Chondrocyte (in vitro differentiated cells): ENCODE measurements at regions not wholly inside any gene's neighbourhood (a gene's known extent, or its start where the extent isn't known, plus 50 kb on each side); places are given as distances from the start of the nearest gene placed in this dataset.

Experiments used
- DNase-seq: peaks from one replicate; pipeline ENCODE4 v3.0.0; 2021; ENCODE audit warnings: mixed read lengths, low spot score
- H3K27ac Mint-ChIP-seq: one replicate; pipeline ENCODE4 v1.8.0; 2021; ENCODE audit warnings: mild to moderate bottlenecking, moderate library complexity, mixed read lengths; ENCODE audit not compliant: unreplicated experiment
- H3K27me3 Mint-ChIP-seq: 2 replicates; pipeline ENCODE4 v1.8.0; 2021; ENCODE audit warnings: low read depth, mixed read lengths
- H3K36me3 Mint-ChIP-seq: 2 replicates; pipeline ENCODE4 v1.8.0; 2021; ENCODE audit warnings: low read depth, mixed read lengths
- H3K4me1 Mint-ChIP-seq: 2 replicates; pipeline ENCODE4 v1.8.0; 2021; ENCODE audit warnings: low read depth, mild to moderate bottlenecking, mixed read lengths
- H3K4me3 Mint-ChIP-seq: one replicate; pipeline ENCODE4 v1.8.0; 2021; ENCODE audit warnings: mild to moderate bottlenecking, moderate library complexity, mixed read lengths; ENCODE audit not compliant: unreplicated experiment
- H3K9me3 Mint-ChIP-seq: 2 replicates; pipeline ENCODE4 v1.8.0; 2021; ENCODE audit warnings: low read depth, mixed read lengths
- CTCF ChIP-seq: fragments of 200-600 bp; sonication (generic); IDR thresholded peaks from 2 replicates; pipeline ENCODE4 v1.5.0; 2021; ENCODE audit warnings: antibody characterized with exemption, mild to moderate bottlenecking, moderate library complexity

- no peak for DNase-seq
- Mint-ChIP-seq H3K27ac (no peak overlapping the region), H3K36me3 (no peaks in the 10 kb centered on the region), H3K27me3 (peaks cover 5% of the 10 kb centered on the region), H3K9me3 (peaks cover 22% of the 10 kb centered on the region), H3K4me1 (no peaks in the 10 kb centered on the region), H3K4me3 (no peak overlapping the region)
- TF ChIP-seq CTCF: no peak
These were observed 442.8 kb downstream of the BCOR start for GRCh38 chrX:39654952-39655351.

GRCh38 chrX:39661116-39661907, 436.4 kb downstream of the BCOR start:
- no peak for TF ChIP-seq CTCF
- H3K4me3 Mint-ChIP-seq: no peak overlapping the region
- peaks cover 13% of the 10 kb centered on the region for H3K9me3 Mint-ChIP-seq
- DNase-seq: no peak
- H3K4me1 Mint-ChIP-seq: peaks cover 9% of the 10 kb centered on the region
- no peak overlapping the region for H3K27ac Mint-ChIP-seq
- peaks cover 2% of the 10 kb centered on the region for H3K36me3 Mint-ChIP-seq
- H3K27me3 Mint-ChIP-seq: no peaks in the 10 kb centered on the region

- peaks cover 2% of the 10 kb centered on the region for H3K36me3 Mint-ChIP-seq
- no peak for DNase-seq
- no peak for TF ChIP-seq CTCF
- H3K4me3 Mint-ChIP-seq: no peak overlapping the region
- H3K27me3 Mint-ChIP-seq: no peaks in the 10 kb centered on the region
- peaks cover 27% of the 10 kb centered on the region for H3K4me1 Mint-ChIP-seq
- peaks cover 9% of the 10 kb centered on the region for H3K9me3 Mint-ChIP-seq
- H3K27ac Mint-ChIP-seq: no peak overlapping the region
These were observed 431.8 kb downstream of the BCOR start for GRCh38 chrX:39665830-39666518.

- no peak overlapping the region for H3K27ac Mint-ChIP-seq
- peaks cover 27% of the 10 kb centered on the region for H3K4me1 Mint-ChIP-seq
- peaks cover 6% of the 10 kb centered on the region for H3K9me3 Mint-ChIP-seq
- no peak for DNase-seq
- no peak for TF ChIP-seq CTCF
- H3K4me3 Mint-ChIP-seq: no peak overlapping the region
- peaks cover 2% of the 10 kb centered on the region for H3K36me3 Mint-ChIP-seq
- H3K27me3 Mint-ChIP-seq: no peaks in the 10 kb centered on the region
These were observed 430.6 kb downstream of the BCOR start for GRCh38 chrX:39667191-39667590.

- TF ChIP-seq CTCF: no peak
- Mint-ChIP-seq H3K36me3 (peaks cover 2% of the 10 kb centered on the region), H3K27me3 (no peaks in the 10 kb centered on the region), H3K9me3 (peaks cover 10% of the 10 kb centered on the region), H3K4me3 (no peak overlapping the region), H3K27ac (peak overlapping the region; percentile 49), H3K4me1 (peaks cover 27% of the 10 kb centered on the region)
- DNase-seq: no peak
These were observed 429.8 kb downstream of the BCOR start for GRCh38 chrX:39667736-39668482.
